ENCODE measurements at regions not wholly inside any gene's neighbourhood (a gene's known extent, or its start where the extent isn't known, plus 50 kb on each side); places are given as distances from the start of the nearest gene placed in this dataset.

- TF ChIP-seq MAX (IDR thresholded peaks at IDR 0.05; ENCODE audit: low read depth, low read length) (peak; percentile 43; the same call in 1 of the 2 replicates), CTCF (IDR thresholded peaks at IDR 0.05; ENCODE audit: low read depth, low read length) (no peak), POLR2A (IDR thresholded peaks at IDR 0.05; ENCODE audit: extremely low read depth, insufficient read length) (no peak), MYC (IDR thresholded peaks at IDR 0.05; ENCODE audit: low read depth, low read length) (peak; percentile 59)
Measured at GRCh38 chr3:177345049-177345972, 148.0 kb upstream of the TBL1XR1 start.
